Left lobe of liver (tissue), 2 donors: ENCODE measurements at regions not wholly inside any gene's neighbourhood (a gene's known extent, or its start where the extent isn't known, plus 50 kb on each side); places are given as distances from the start of the nearest gene placed in this dataset.

Source experiments
- ATAC-seq: fragments of 200-7000 bp; cut with Tn5 transposase; one replicate; pipeline ENCODE4 v1.9.1; 2020; ENCODE audit warnings: mild to moderate bottlenecking, moderate library complexity
- DNase-seq: peaks from one replicate; pipeline ENCODE4 v3.0.0-alpha.2; 2020; ENCODE audit warnings: low spot score
- donor health status: DM: no; HTN: no; CAD: no; lungs with moderate emphysema.
- donor health status: DM: no; HTN: yes; CAD: no.

DNA sequence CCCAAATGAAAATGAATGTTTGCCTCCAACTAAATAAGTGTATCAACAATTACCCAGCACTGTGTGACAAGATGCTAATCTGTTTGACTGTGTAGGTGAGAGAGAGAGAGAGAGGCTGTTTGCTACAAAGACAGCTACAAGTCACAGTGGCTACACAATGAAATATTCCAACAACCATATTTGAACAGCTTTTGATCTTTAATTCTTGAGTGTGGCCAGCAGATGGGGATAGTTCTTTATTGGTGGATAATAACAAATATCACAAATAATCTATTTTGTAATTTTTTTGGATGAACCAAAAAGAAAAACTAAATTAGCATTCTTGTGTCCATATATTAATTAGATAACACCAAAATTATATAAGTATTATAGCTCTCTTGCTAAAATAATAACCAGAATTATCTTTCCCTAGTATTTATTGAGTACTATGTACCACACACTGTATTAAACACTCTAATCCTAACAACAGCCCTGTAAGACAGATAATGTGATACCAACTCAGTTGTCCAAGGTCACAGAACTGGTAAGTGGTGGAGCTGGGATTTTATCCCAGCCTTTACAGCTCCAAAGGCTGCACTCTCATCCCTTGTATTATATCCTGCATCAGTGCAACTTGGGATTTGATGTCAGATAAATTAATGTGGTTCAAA is 61.9 kb upstream of the C3orf80 start:
- no peak for DNase-seq
- peak; percentile 71 for ATAC-seq

DNA sequence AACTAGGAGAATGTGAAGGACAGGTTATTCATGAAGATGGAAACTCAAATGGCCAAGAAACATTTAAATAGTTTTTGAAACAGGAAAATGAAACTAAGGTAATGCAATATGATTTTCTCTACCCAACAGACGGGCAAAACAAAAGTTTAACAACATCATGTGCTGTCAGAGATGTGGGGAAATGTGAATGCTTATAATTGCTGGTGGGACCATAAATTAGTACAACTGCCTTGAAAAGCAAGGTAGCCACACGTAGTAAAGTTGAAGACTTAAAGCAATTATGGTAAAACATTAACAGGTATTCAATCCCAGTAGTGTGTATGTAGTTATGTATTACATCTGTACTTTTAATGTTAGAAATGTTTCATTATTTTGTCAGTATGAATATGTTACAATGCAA is 57.0 kb upstream of the C3orf80 start:
- DNase-seq: no peak
- ATAC-seq: no peak

DNA sequence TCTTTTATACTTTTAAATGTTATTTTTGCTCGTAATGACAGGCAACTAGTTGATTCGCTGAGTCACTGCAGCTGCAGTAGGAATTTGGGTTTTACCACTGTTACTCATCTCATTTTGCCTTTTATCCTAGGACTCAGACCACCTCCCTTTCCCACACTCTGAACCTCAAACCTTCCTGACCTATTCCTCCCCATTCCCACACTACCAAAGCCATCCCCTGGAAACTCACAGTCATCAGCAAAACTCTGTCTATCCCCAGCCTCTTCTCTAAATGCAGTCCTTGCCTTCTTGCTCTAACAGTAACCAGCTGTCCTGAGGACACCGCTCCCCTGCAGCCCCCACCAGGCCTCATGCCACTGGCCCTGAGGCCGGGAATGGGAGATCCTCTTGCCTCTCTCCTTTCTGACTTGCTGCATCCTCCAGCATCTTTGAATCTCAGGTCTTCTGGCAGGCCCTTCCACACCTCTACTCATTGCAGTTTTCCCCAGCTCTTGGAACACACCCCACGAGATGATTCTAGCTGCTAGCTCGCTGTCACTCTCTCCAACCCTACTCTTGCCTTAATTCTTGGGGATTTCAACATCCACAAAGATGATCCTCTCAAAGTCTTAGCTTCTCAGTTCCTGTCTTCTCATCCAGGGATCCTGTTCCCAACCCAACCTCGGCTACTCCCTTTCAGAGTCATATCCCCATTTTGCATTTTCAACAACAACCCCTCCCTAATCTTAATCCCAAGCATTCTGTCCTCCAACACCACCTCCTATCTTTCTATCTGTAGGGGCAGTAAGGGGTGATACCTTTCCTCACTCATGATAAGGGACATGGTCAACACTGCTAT is 55.9 kb upstream of the C3orf80 start:
- ATAC-seq (no peak), DNase-seq (no peak)

DNA sequence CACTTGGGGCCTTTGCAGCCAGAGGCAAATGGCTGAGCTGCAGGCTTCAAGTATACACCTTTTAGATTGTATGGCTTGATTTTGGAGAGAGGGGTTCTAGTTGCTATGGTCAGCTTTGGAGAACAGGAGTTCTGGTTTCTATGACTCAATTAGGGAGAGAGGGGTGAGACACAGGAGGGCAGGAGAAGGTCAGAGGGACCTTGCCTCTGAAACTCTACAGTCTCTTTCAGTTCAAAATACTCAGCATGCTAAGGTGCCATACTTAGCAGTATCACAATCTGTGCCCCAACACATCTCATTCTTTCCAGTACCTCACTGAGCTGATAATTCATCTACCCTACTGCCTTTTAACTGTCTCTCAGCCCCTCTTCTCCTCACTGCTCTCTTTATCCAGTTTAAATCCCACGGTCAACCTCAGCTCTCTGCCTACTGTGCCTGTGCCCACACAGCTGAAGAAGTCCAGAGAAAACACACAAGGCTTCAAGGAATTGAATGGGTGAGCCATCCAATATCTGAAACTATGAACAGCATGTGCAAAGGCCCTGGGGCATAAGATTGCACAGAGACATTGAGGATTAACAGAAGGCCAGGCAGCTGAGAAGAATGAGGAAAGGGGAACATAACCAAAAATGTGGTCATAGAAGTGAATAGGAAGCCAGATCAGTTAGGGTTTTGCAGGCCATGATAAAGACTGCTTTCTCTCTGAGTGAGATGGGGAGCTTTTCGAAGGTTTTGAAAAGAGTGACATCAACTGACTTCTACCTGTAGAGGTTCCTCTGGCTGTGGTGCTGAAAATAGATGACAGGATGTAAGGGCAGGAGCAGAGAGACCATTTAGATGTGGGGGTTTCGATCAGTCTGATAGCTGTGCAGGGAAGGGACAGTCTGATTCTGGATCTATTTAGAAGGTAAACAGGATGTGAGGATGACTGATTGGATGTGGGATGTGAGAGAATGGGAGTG is 54.5 kb upstream of the C3orf80 start:
- DNase-seq (no peak), ATAC-seq (no peak)

DNA sequence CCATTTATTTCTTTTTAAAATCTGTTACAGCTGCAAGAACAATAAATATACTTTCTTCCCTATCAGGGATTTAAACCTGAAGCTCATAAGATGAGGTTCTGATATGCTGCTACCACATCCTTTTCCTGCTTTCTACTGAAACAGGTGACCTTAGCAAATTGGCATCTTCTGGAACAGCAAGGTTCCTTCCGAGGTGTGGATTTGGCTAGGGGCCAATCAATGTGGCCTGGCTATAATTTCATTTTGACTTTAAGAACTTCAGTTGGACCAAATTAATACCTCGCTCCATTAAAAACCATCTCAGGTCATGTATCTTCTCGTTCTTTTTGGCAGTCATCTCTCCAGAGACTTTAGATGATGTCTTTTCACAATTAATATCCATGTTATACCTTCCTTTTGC is 53.4 kb upstream of the C3orf80 start:
- DNase-seq: no peak
- no peak for ATAC-seq

DNA sequence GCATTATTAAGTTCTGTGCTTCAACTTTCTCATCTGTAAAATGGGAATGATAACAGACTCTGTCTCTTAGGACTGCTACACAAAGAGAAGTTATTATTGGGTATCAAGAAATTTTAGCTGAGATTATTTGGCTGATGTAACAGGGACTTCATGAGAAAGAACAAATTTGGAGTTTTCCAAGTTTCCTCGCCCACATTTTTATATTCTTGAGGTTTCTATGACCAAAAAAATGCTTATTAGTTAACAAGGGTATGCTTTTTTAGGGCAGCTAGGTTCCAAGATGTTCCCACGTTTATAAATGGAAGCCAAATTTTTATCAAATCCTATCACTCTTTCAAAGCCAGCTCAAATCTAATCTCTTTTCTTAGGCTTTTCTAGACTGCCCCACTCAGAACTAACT is 50.6 kb upstream of the C3orf80 start:
- ATAC-seq (no peak), DNase-seq (no peak)
